ENCODE measurements at regions not wholly inside any gene's neighbourhood (a gene's known extent, or its start where the extent isn't known, plus 50 kb on each side); places are given as distances from the start of the nearest gene placed in this dataset.

DNA sequence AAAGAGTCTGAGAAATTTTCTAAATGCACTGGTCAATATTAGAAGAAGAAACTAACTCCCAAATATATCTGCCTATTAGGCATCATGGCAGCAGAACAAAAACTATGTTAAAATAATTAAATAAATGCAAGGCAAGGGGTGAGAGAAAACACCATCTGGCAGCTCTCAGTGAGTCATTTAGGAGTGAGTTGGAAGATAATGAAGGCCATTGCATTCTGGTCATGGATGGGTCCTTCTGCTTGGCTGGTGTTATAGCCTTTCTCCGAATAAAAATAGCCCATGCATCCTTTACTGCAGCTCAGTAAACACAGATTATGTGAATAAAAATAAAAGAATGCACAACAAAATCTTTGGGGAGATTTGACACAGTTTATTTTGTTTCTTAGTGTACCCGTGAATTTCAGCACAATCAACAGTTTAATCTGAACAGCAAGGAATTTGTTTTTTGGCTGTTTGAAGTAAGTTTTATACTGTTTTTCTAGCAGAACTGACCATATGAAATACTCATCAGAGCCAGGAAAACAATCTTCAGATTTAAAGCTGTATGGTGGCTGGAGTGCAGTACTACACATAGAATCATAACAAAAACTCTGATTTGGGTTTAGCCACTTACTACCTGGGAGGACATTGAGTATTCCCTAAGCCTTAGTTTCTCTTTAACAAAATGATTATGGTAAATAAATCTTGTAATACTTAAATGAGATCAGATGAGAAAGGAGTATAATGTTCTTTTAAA is 225.1 kb upstream of the ITGA4 start:
- no peak overlapping the region for H3K4me2 ChIP-seq (ENCODE audit: low read length)
- H3K9ac ChIP-seq (ENCODE audit: low read length) = no peak overlapping the region
- Mint-ChIP-seq H3K36me3 (ENCODE audit: low read depth, unreplicated experiment) (no peaks in the 10 kb centered on the region), H3K27me3 (ENCODE audit: low read depth, unreplicated experiment) (no peaks in the 10 kb centered on the region), H3K27ac (ENCODE audit: unreplicated experiment) (no peak overlapping the region), H3K4me3 (ENCODE audit: unreplicated experiment) (no peak overlapping the region), H3K4me1 (ENCODE audit: low read depth, unreplicated experiment) (no peaks in the 10 kb centered on the region), H3K9me3 (ENCODE audit: unreplicated experiment) (no peaks in the 10 kb centered on the region)
- H4K20me1 ChIP-seq (ENCODE audit: insufficient read depth, low read length) = no peaks in the 10 kb centered on the region
- H3K27me3 ChIP-seq (ENCODE audit: insufficient read depth, low read length) = no peaks in the 10 kb centered on the region
- FAIRE-seq (no peak), DNase-seq (ENCODE audit: low read depth) (peak; percentile 22)
- H3K9me3 ChIP-seq (ENCODE audit: insufficient read depth, low read depth, low read length) = no peaks in the 10 kb centered on the region
- H3K36me3 ChIP-seq (ENCODE audit: insufficient read depth, low read length) = no peaks in the 10 kb centered on the region
- H3K4me3 ChIP-seq (ENCODE audit: insufficient read depth, low read depth, low read length) = no peak overlapping the region
- TF ChIP-seq, protein P1, sequence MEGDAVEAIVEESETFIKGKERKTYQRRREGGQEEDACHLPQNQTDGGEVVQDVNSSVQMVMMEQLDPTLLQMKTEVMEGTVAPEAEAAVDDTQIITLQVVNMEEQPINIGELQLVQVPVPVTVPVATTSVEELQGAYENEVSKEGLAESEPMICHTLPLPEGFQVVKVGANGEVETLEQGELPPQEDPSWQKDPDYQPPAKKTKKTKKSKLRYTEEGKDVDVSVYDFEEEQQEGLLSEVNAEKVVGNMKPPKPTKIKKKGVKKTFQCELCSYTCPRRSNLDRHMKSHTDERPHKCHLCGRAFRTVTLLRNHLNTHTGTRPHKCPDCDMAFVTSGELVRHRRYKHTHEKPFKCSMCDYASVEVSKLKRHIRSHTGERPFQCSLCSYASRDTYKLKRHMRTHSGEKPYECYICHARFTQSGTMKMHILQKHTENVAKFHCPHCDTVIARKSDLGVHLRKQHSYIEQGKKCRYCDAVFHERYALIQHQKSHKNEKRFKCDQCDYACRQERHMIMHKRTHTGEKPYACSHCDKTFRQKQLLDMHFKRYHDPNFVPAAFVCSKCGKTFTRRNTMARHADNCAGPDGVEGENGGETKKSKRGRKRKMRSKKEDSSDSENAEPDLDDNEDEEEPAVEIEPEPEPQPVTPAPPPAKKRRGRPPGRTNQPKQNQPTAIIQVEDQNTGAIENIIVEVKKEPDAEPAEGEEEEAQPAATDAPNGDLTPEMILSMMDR (IDR thresholded peaks at IDR 0.05; ENCODE audit: insufficient read depth, low read depth, low read length) = no peak
- no peak for TF ChIP-seq EZH2 (IDR thresholded peaks at IDR 0.05; ENCODE audit: insufficient read depth, low read length)
- H3K79me2 ChIP-seq (ENCODE audit: insufficient read depth, low read length) = no peaks in the 10 kb centered on the region
- H3K27ac ChIP-seq (ENCODE audit: low read depth, low read length) = no peak overlapping the region
- H3K4me1 ChIP-seq (ENCODE audit: insufficient read depth, low read length) = no peaks in the 10 kb centered on the region
- no peak overlapping the region for H2AFZ ChIP-seq (ENCODE audit: low read depth, low read length)

DNA sequence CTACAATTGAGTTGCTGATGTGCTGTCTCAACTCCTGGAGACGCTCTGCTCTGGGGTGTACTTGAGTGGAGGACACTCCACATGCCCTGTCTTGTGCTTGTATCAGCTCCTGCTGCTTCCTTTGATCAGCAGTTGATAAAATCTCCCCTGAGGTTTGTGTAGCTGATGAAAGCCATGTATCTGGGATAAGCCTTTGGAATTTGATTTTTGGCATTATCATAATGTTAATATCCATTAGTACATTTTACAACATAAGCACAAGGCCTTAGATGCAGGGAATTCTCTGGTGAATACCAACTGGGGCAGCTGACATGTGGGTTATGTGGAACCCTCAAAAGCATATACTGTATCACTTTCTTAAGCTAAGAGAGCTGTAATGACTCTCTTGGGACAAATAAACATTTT is 222.7 kb upstream of the ITGA4 start:
- FAIRE-seq (no peak), DNase-seq (ENCODE audit: low read depth) (no peak)
- no peak overlapping the region for H3K4me3 Mint-ChIP-seq (ENCODE audit: unreplicated experiment)
- no peaks in the 10 kb centered on the region for H3K9me3 Mint-ChIP-seq (ENCODE audit: unreplicated experiment)
- no peak overlapping the region for H3K27ac Mint-ChIP-seq (ENCODE audit: unreplicated experiment)
- H3K36me3 Mint-ChIP-seq (ENCODE audit: low read depth, unreplicated experiment) = no peaks in the 10 kb centered on the region
- H3K4me1 Mint-ChIP-seq (ENCODE audit: low read depth, unreplicated experiment) = no peaks in the 10 kb centered on the region
- TF ChIP-seq, protein P1 (IDR thresholded peaks at IDR 0.05; ENCODE audit: insufficient read depth, low read depth, low read length) = no peak
- TF ChIP-seq EZH2 (IDR thresholded peaks at IDR 0.05; ENCODE audit: insufficient read depth, low read length) = no peak
- Histone ChIP-seq H3K4me1 (ENCODE audit: insufficient read depth, low read length) (no peaks in the 10 kb centered on the region), H3K79me2 (ENCODE audit: insufficient read depth, low read length) (no peaks in the 10 kb centered on the region), H3K9me3 (ENCODE audit: insufficient read depth, low read depth, low read length) (no peaks in the 10 kb centered on the region), H4K20me1 (ENCODE audit: insufficient read depth, low read length) (no peaks in the 10 kb centered on the region), H3K27ac (ENCODE audit: low read depth, low read length) (no peak overlapping the region), H3K36me3 (ENCODE audit: insufficient read depth, low read length) (no peaks in the 10 kb centered on the region), H3K9ac (ENCODE audit: low read length) (no peak overlapping the region), H3K4me3 (ENCODE audit: insufficient read depth, low read depth, low read length) (no peak overlapping the region), H2AFZ (ENCODE audit: low read depth, low read length) (no peak overlapping the region), H3K4me2 (ENCODE audit: low read length) (no peak overlapping the region), H3K27me3 (ENCODE audit: insufficient read depth, low read length) (no peaks in the 10 kb centered on the region)
- H3K27me3 Mint-ChIP-seq (ENCODE audit: low read depth, unreplicated experiment) = no peaks in the 10 kb centered on the region

DNA sequence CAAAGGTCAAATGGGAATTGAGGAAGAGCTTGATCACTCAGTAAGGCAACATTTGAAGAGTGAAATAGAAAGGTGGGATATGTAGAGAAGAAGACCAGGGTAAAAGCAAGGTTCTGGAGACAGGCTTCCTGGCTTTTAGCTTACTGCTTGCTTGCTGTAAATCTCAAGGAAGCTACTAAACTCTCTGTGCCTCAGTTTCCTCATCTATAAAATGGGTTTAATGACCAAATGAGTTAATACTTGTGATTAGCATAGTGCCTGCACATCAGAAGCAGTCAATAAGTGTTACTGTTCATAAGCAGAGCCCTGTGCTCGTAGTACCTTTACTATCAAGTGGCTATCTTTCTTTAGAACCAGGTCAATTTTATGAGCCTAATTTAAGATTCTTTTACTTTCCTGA is 222.2 kb upstream of the ITGA4 start:
- H3K27ac Mint-ChIP-seq (ENCODE audit: unreplicated experiment) = no peak overlapping the region
- no peaks in the 10 kb centered on the region for H3K27me3 Mint-ChIP-seq (ENCODE audit: low read depth, unreplicated experiment)
- H2AFZ ChIP-seq (ENCODE audit: low read depth, low read length) = no peak overlapping the region

More for the DNA sequence above, 222.2 kb upstream of the ITGA4 start:
- no peak for TF ChIP-seq EZH2 (IDR thresholded peaks at IDR 0.05; ENCODE audit: insufficient read depth, low read length)
- TF ChIP-seq, protein P1 (IDR thresholded peaks at IDR 0.05; ENCODE audit: insufficient read depth, low read depth, low read length) = no peak
- H4K20me1 ChIP-seq (ENCODE audit: insufficient read depth, low read length) = no peaks in the 10 kb centered on the region
- no peak overlapping the region for H3K27ac ChIP-seq (ENCODE audit: low read depth, low read length)
- H3K4me3 ChIP-seq (ENCODE audit: insufficient read depth, low read depth, low read length) = no peak overlapping the region
- no peaks in the 10 kb centered on the region for H3K9me3 Mint-ChIP-seq (ENCODE audit: unreplicated experiment)
- FAIRE-seq = no peak
- H3K79me2 ChIP-seq (ENCODE audit: insufficient read depth, low read length) = no peaks in the 10 kb centered on the region
- no peaks in the 10 kb centered on the region for H3K4me1 ChIP-seq (ENCODE audit: insufficient read depth, low read length)
- no peaks in the 10 kb centered on the region for H3K27me3 ChIP-seq (ENCODE audit: insufficient read depth, low read length)
- no peak overlapping the region for H3K9ac ChIP-seq (ENCODE audit: low read length)
- no peak for DNase-seq (ENCODE audit: low read depth)
- H3K4me2 ChIP-seq (ENCODE audit: low read length) = no peak overlapping the region
- H3K36me3 ChIP-seq (ENCODE audit: insufficient read depth, low read length) = no peaks in the 10 kb centered on the region
- no peaks in the 10 kb centered on the region for H3K36me3 Mint-ChIP-seq (ENCODE audit: low read depth, unreplicated experiment)
- H3K4me3 Mint-ChIP-seq (ENCODE audit: unreplicated experiment) = no peak overlapping the region
- no peaks in the 10 kb centered on the region for H3K4me1 Mint-ChIP-seq (ENCODE audit: low read depth, unreplicated experiment)
- no peaks in the 10 kb centered on the region for H3K9me3 ChIP-seq (ENCODE audit: insufficient read depth, low read depth, low read length)

Measured in astrocyte (in vitro differentiated cells and primary cell).